PFSK-1 (cell line): ENCODE measurements at regions not wholly inside any gene's neighbourhood (a gene's known extent, or its start where the extent isn't known, plus 50 kb on each side); places are given as distances from the start of the nearest gene placed in this dataset.

ENCODE experiments used
- FOXP2 ChIP-seq: optimal IDR thresholded peaks from 2 replicates; pipeline ENCODE3; 2011; ENCODE audit warnings: borderline replicate concordance, control low read depth, inconsistent platforms; ENCODE audit not compliant: insufficient read depth; ENCODE audit errors: extremely low read length, extremely low read depth
- POLR2AphosphoS5 ChIP-seq: IDR thresholded peaks from 2 replicates; pipeline ENCODE4 v1.6.1; 2012; ENCODE audit warnings: low read depth, mild to moderate bottlenecking, control low read depth, low read length, moderate library complexity
- REST ChIP-seq, 2 experiments: IDR thresholded peaks; 2 replicates each; pipeline versions ENCODE4 v1.6.1 to v1.8.0; 2011 to 2012; ENCODE audit warnings: low read depth in 2 of 2, low read length in 2 of 2, control low read depth in 1 of 2, inconsistent platforms in 1 of 2, mild to moderate bottlenecking in 1 of 2, moderate library complexity in 1 of 2; ENCODE audit not compliant: insufficient read depth in 1 of 2
- SIN3A ChIP-seq: IDR thresholded peaks from 2 replicates; pipeline ENCODE4 v1.6.1; 2012; ENCODE audit warnings: mild to moderate bottlenecking, low read length, moderate library complexity, borderline replicate concordance; ENCODE audit not compliant: insufficient read depth
- TAF1 ChIP-seq: IDR thresholded peaks from 2 replicates; pipeline ENCODE4 v1.6.1; 2012; ENCODE audit warnings: low read length, control low read depth, borderline replicate concordance; ENCODE audit not compliant: insufficient read depth

GRCh38 chr6:114733596-114733995, 390.8 kb upstream of the HS3ST5 start:
- no peak for TF ChIP-seq POLR2AphosphoS5
- no peak for TF ChIP-seq SIN3A
- no peak for TF ChIP-seq FOXP2
- TF ChIP-seq REST (IDR thresholded peaks at IDR 0.05; ENCODE audit: insufficient read depth in 1 of 2, low read depth in 2 of 2, low read length in 2 of 2), result no peak
- no peak for TF ChIP-seq TAF1

- TF ChIP-seq POLR2AphosphoS5 (no peak), SIN3A (no peak), TAF1 (no peak), FOXP2 (no peak), REST (IDR thresholded peaks at IDR 0.05; ENCODE audit: insufficient read depth in 1 of 2, low read depth in 2 of 2, low read length in 2 of 2) (no peak)
Measured at GRCh38 chr6:114718716-114719270, 376.0 kb upstream of the HS3ST5 start.

- no peak for TF ChIP-seq FOXP2
- no peak for TF ChIP-seq TAF1
Measured at GRCh38 chr6:114718186-114718585, 375.4 kb upstream of the HS3ST5 start.

GRCh38 chr6:114714836-114715507, 372.1 kb upstream of the HS3ST5 start:
- no peak for TF ChIP-seq FOXP2

- TF ChIP-seq REST (IDR thresholded peaks at IDR 0.05; ENCODE audit: insufficient read depth in 1 of 2, low read depth in 2 of 2, low read length in 2 of 2) (no peak), TAF1 (no peak), FOXP2 (no peak)
Measured at GRCh38 chr6:114713690-114714089, 370.9 kb upstream of the HS3ST5 start.

GRCh38 chr6:114712129-114712662, 369.4 kb upstream of the HS3ST5 start:
- TF ChIP-seq REST (IDR thresholded peaks at IDR 0.05; ENCODE audit: insufficient read depth in 1 of 2, low read depth in 2 of 2, low read length in 2 of 2), result no peak
- no peak for TF ChIP-seq TAF1
- TF ChIP-seq FOXP2, result no peak
- no peak for TF ChIP-seq SIN3A
- no peak for TF ChIP-seq POLR2AphosphoS5
